ENCODE measurements at regions not wholly inside any gene's neighbourhood (a gene's known extent, or its start where the extent isn't known, plus 50 kb on each side); places are given as distances from the start of the nearest gene placed in this dataset.

GRCh38 chr5:173475780-173476179 lies 140.7 kb downstream of the BOD1 start:
- no peak overlapping the region for H2AFZ ChIP-seq (ENCODE audit: low read depth)
- no peaks in the 10 kb centered on the region for H3K9me3 ChIP-seq
- no peaks in the 10 kb centered on the region for H4K20me1 ChIP-seq (ENCODE audit: insufficient read depth)
- DNase-seq: no peak
- H3K27ac ChIP-seq (ENCODE audit: low read depth in 2 of 2, low read length in 1 of 2): no peak overlapping the region
- H3K27me3 ChIP-seq (ENCODE audit: insufficient read depth): no peaks in the 10 kb centered on the region; the same call in 1 of the 2 replicates
- H3K79me2 ChIP-seq (ENCODE audit: insufficient read depth): no peaks in the 10 kb centered on the region
- TF ChIP-seq IRF3 (IDR thresholded peaks at IDR 0.05; ENCODE audit: low read depth, low read length) (no peak), MXI1 (IDR thresholded peaks at IDR 0.05; ENCODE audit: low read depth, low read length) (no peak), FOXM1 (IDR thresholded peaks at IDR 0.05; ENCODE audit: low read depth) (no peak), EP300 (IDR thresholded peaks at IDR 0.05; ENCODE audit: borderline replicate concordance in 1 of 2, low read depth in 1 of 2, low read length in 1 of 2) (no peak), NRF1 (IDR thresholded peaks at IDR 0.05; ENCODE audit: low read depth, low read length) (no peak), ELF1 (IDR thresholded peaks at IDR 0.05) (no peak), POLR2AphosphoS5 (IDR thresholded peaks at IDR 0.05; ENCODE audit: low read depth, low read length) (no peak), MEF2A (IDR thresholded peaks at IDR 0.05; ENCODE audit: borderline replicate concordance, low read depth) (no peak)
- CTCF ChIA-PET: interaction anchor here (0.8 to 0.9 kb wide), 2 partner anchors 12 to 23 kb away, joined by 3 read pairs; no protein-coding TSS in a partner anchor
- H3K4me3 ChIP-seq (ENCODE audit: low read depth in 2 of 2, low read length in 1 of 2): no peak overlapping the region
- no peak overlapping the region for H3K4me2 ChIP-seq
- no peaks in the 10 kb centered on the region for H3K9me2 ChIP-seq
- POLR2A ChIA-PET: no interaction called here
- no peaks in the 10 kb centered on the region for H3K36me3 ChIP-seq (replicated peaks in 1 of 2; ENCODE audit: control insufficient read depth in 1 of 2, insufficient read depth in 2 of 2, low read length in 1 of 2)
- whole genome bisulfite sequencing (ENCODE audit: low lambda C conversion rate): 70% methylated on average over 2 of the region's 2 CpGs
- peaks cover 0 to 13% of the 10 kb centered on the region in 2 experiments; a peak in 2 of 4 replicates for H3K4me1 ChIP-seq (ENCODE audit: control insufficient read depth in 1 of 2, insufficient read depth in 2 of 2, low read depth in 1 of 2, low read length in 1 of 2)
- H3K9ac ChIP-seq: no peak overlapping the region
- peaks cover 12% of the 10 kb centered on the region for H3F3A ChIP-seq (replicated peaks; ENCODE audit: insufficient read depth)

GRCh38 chr5:173474881-173475287 lies 141.6 kb downstream of the BOD1 start:
- Histone ChIP-seq H2AFZ (ENCODE audit: low read depth) (peak overlapping the region; percentile 49; the same call in 1 of the 2 replicates), H3K4me1 (ENCODE audit: control insufficient read depth in 1 of 2, insufficient read depth in 2 of 2, low read depth in 1 of 2, low read length in 1 of 2) (peaks cover 0 to 13% of the 10 kb centered on the region in 2 experiments; a peak in 2 of 4 replicates), H3K4me2 (no peak overlapping the region), H3K36me3 (replicated peaks in 1 of 2; ENCODE audit: control insufficient read depth in 1 of 2, insufficient read depth in 2 of 2, low read length in 1 of 2) (no peaks in the 10 kb centered on the region), H3K27me3 (ENCODE audit: insufficient read depth) (no peaks in the 10 kb centered on the region; the same call in 1 of the 2 replicates), H3K27ac (ENCODE audit: low read depth in 2 of 2, low read length in 1 of 2) (no peak overlapping the region), H4K20me1 (ENCODE audit: insufficient read depth) (no peaks in the 10 kb centered on the region), H3K9ac (no peak overlapping the region), H3K79me2 (ENCODE audit: insufficient read depth) (no peaks in the 10 kb centered on the region), H3K4me3 (ENCODE audit: low read depth in 2 of 2, low read length in 1 of 2) (no peak overlapping the region), H3K9me2 (no peaks in the 10 kb centered on the region), H3F3A (replicated peaks; ENCODE audit: insufficient read depth) (peaks cover 12% of the 10 kb centered on the region), H3K9me3 (no peaks in the 10 kb centered on the region)
- WGBS (ENCODE audit: low lambda C conversion rate): 38% methylated on average over 5 of the region's 5 CpGs
- DNase-seq: no peak
- POLR2A ChIA-PET: no interaction called here
- 0 out of 2 replicates have a peak, but pooled peaks have one; percentile 7 for TF ChIP-seq TCF12 (IDR thresholded peaks at IDR 0.05)
- TF ChIP-seq USF2 (IDR thresholded peaks at IDR 0.05; ENCODE audit: borderline replicate concordance, low read depth, low read length): no peak
- CTCF ChIA-PET: no interaction called here

- Histone ChIP-seq H4K20me1 (ENCODE audit: insufficient read depth) (no peaks in the 10 kb centered on the region), H3K4me2 (peak overlapping the region; percentile 49; the same call in 1 of the 2 replicates), H2AFZ (ENCODE audit: low read depth) (no peak overlapping the region), H3K79me2 (ENCODE audit: insufficient read depth) (no peaks in the 10 kb centered on the region), H3K36me3 (replicated peaks in 1 of 2; ENCODE audit: control insufficient read depth in 1 of 2, insufficient read depth in 2 of 2, low read length in 1 of 2) (no peaks in the 10 kb centered on the region), H3K27ac (ENCODE audit: low read depth in 2 of 2, low read length in 1 of 2) (peak overlapping the region in 1 of 2 experiments; percentile 82; a peak in 2 of 4 replicates), H3F3A (replicated peaks; ENCODE audit: insufficient read depth) (peaks cover 12% of the 10 kb centered on the region), H3K4me3 (ENCODE audit: low read depth in 2 of 2, low read length in 1 of 2) (no peak overlapping the region), H3K4me1 (ENCODE audit: control insufficient read depth in 1 of 2, insufficient read depth in 2 of 2, low read depth in 1 of 2, low read length in 1 of 2) (peaks cover 0 to 13% of the 10 kb centered on the region in 2 experiments; a peak in 2 of 4 replicates), H3K9me3 (no peaks in the 10 kb centered on the region), H3K9me2 (no peaks in the 10 kb centered on the region), H3K27me3 (ENCODE audit: insufficient read depth) (no peaks in the 10 kb centered on the region), H3K9ac (no peak overlapping the region; the same call in 1 of the 2 replicates)
- no peak for DNase-seq
- ChIA-PET POLR2A (no interaction called here), CTCF (no interaction called here)
- WGBS (ENCODE audit: low lambda C conversion rate): 69% methylated on average over 6 of the region's 6 CpGs
- TF ChIP-seq FOXM1 (IDR thresholded peaks at IDR 0.05; ENCODE audit: low read depth): no peak
- no peak for TF ChIP-seq RFX5 (IDR thresholded peaks at IDR 0.05; ENCODE audit: low read length)
- no peak for TF ChIP-seq ZBTB33 (IDR thresholded peaks at IDR 0.05; ENCODE audit: borderline replicate concordance, low read depth)
- no peak for TF ChIP-seq TCF12 (IDR thresholded peaks at IDR 0.05)
- TF ChIP-seq PBX3 (IDR thresholded peaks at IDR 0.05): no peak
- no peak for TF ChIP-seq GABPA (IDR thresholded peaks at IDR 0.05; ENCODE audit: low read depth)
- TF ChIP-seq ELF1 (IDR thresholded peaks at IDR 0.05): no peak
- TF ChIP-seq FOXJ3 (CRISPR knock-in tag; IDR thresholded peaks at IDR 0.05): no peak
- TF ChIP-seq FOSL2 (IDR thresholded peaks at IDR 0.05; ENCODE audit: borderline replicate concordance, low read depth): no peak
- TF ChIP-seq TAF1 (IDR thresholded peaks at IDR 0.05; ENCODE audit: borderline replicate concordance, low read depth, low read length): no peak
- no peak for TF ChIP-seq TEAD4 (IDR thresholded peaks at IDR 0.05; ENCODE audit: borderline replicate concordance, insufficient read depth)
- TF ChIP-seq JUND (IDR thresholded peaks at IDR 0.05): no peak
Observed at GRCh38 chr5:173473288-173473687, 143.2 kb downstream of the BOD1 start.
